NCI-H2081 (cell line): ENCODE measurements at regions not wholly inside any gene's neighbourhood (a gene's known extent, or its start where the extent isn't known, plus 50 kb on each side); places are given as distances from the start of the nearest gene placed in this dataset.
A peak's percentile ranks its signal among the peaks of the same experiment; 100 is the strongest.

Experiments used
- DNase-seq, 2 experiments: peaks; one replicate each; lab custom pipeline; 2025; lab: John Stamatoyannopoulos, UW

DNA sequence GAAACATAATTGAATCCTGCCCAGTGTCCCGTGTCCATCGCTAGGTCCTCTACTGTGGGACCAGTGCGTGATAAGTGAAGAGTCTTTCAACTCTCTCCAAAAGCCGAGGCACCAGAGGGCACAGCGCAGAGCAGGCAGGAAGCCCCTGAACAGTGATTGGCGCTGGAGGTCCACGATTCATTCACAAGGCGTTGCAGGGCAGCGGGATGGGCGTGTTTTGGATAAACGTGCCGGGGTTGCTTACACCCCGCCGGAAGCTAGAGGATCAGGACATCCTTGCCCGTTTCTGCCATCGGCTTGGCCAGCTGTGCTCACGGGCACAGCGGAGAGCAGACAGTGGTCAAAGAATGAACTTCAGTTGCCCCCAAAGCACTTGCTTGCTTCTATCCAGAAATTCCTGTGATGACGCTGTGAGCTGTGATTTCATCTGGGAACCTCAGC lies 86.0 kb upstream of the PFKP start:
- no peak for DNase-seq

DNA sequence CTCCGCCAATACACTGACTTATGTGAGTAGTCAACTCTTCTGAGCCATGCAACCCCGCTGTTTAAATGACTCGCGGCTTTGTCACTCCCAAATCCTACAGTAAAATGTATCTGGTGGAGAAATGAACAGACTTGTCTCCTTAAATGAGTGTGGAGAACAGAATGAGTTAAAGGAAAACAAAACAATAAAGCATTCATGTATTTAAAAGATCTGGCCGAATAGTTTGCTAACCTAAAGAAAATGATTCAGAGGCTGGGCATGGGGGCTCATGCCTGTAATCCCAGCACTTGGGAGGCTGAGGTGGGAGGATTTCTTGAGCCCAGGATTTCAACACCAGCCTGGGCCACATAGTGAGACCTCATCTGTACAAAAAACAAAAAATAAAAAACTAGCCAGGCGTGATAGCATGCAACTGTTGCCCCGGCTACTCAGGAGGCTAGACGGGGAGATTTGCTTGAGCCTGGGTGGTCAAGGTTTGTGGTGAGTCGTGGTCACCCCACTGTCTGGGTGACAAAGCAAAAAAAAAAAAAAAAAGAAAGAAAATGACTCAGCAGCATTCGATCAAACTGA lies 86.5 kb upstream of the PFKP start:
- DNase-seq: no peak

- DNase-seq: no peak
Observed at GRCh38 chr10:2980116-2980515, 87.2 kb upstream of the PFKP start.

DNA sequence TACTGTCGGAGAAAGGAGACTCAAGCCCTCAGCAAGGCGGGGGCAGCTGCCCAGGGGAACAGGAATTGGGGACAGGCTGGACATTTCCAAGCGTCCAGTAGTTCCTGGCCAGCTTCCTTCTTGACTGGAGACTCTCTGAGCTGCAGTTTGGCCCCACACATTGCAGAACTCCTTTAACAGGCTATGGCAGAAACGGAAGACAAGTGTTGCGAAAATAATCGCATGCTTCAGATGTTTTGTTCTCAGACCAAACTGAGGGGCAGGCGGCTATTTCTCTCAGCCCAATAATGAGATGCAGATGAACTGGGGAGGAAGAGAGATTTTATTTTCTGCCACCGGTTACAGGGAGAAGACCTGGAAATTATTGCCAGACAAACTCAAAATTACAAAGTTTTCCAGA lies 88.0 kb upstream of the PFKP start:
- no peak for DNase-seq

DNA sequence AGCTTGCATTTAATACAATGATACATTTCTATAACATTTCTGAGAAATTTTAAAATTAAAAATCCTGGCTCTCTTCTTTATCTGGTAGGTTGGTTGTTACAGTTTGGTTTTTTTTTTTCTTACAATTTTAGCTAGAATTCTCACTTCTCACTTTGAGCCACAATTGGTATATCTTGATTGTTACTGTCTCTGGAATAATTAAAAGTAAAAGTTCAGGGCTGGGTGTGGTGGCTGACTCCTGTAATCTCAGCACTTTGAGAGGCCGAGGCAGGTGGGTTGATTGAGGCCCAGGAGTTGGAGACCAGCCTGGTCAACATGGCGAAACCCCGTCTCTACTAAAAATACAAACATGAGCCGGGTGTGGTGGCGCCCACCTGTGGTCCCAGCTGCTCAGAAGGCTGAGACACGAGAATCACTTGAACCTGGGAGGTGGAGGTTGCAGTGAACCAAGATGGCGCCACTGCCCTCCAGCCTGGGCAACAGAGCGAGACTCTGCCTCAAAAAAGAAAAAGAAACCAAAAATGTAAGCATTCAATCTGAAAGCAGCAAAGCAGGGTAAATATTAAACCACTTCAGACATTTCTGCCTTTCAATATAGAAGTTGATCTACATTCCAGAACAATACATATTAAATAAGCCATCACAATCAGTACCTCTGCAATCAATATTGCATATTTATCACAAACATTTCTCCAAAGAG lies 88.6 kb upstream of the PFKP start:
- DNase-seq: no peak

DNA sequence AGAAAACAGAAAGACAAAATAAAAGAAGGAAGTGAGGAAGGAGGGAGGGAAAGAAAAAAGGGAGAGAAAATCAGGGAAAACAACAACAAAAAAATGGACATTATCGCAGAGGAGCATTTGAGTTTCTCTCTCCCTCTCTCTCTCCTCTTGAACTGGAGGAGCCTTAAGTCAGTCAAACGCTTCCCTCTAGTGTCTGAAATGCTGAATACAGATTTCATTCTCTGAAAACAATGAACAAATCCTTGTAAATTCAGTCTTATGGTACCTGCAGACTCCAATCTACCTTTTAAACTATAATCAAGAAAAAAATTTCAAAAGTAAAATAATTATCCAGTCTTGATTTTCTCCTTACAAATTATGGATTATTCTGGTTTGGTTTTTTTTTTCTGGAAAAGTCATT lies 89.2 kb upstream of the PFKP start:
- DNase-seq: peak; percentile 45 to 61

GRCh38 chr10:2974503-2975207 lies 92.7 kb upstream of the PFKP start:
- no peak for DNase-seq

GRCh38 chr10:2974083-2974482 lies 93.3 kb upstream of the PFKP start:
- no peak for DNase-seq

GRCh38 chr10:2972810-2973209 lies 94.5 kb upstream of the PFKP start:
- no peak for DNase-seq

DNA sequence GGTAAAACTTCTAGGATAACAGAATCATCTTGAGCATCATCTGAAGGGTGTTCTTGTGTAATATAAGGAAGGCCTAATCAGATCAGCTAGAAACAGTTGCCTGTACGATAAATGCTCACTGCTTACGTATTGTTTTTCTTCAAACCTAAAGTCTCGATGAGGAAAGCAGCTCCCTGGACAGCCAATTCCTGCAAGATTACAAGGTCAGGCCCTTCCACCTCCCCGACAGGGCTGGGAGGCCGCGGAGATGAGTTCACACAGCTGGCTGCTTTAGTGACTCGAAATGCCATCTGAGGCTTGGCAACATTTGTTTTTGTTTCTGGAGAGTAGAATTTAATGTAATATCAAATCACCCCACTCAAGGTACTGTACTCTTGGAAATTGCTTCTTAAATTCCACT lies 95.1 kb upstream of the PFKP start:
- no peak for DNase-seq

DNA sequence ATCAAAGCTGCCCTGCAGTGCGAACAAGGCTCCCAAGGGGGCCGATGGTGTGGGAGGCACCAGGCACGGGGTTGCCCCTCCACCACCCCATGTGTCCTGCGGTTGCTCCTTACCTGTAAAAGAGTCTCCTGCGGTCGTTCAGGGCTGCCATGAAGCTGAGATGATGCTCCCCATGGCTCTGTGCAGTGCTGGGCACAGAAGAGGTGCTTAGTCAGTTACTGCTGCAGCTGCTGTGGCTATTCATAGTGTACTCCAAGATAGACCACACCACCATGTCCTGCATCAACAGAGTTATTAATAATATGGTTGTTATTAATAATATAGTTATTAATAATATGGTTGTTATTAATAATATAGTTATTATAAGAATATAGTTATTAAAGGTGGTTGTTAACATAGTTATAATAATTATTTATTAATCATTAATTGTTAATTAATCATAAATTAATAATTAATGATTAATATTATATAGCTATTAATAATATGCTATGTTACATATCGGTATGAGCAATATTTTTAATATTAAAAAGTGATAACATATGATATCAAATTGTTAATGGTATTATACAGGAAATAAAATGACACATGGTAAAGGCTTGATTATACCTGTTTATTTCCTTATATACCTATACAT lies 97.0 kb upstream of the PFKP start:
- no peak for DNase-seq

DNA sequence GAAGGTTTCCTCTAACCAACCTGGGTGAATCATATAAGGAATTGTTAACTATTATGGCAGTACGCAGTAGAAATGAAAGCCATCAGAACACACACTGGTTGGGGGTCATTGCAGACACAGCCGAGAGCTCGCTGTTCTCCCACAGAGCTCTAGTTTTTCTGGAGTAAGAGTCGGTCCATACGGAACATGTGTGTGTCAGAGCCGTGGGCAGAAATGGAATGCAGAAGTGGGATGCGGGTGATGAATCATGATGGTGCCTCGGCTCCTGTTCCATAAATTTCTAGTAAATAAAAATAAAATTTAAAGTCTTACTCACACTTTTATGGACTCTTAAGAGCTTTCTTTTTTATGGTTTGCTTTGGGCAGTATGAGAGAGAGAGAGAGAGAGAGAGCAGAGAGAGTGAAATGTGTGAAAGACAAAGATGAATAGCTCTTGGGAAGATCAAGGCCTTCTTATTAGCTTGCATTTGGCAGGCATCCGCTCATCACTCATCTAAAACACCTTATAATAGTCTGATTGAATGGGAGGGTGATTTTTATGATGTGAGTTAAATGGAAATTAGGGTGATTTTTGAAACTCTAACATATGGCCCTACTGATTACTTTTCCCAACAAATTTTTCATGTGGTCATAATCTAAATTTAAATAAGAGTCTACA lies 98.8 kb upstream of the PFKP start:
- no peak for DNase-seq

DNA sequence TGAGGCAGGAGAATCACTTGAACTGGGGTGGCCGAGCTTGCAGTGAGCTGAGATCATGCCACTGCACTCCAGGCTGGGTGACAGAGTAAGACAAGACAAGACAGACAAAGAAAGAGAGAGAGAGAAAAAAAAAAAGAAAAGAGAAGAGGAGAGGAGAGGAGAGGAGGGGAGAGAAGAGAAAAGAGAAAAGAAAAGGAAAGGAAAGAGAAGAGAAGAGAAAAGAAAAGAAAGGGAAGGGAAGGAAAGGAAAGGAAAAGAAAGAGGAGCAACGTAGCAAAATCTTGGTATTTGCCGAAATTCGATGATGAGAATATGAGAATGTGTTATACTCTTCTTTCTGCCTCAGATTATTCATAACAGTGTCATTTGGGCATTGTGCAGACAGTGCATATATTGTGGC lies 101.2 kb upstream of the PFKP start:
- DNase-seq: no peak

DNA sequence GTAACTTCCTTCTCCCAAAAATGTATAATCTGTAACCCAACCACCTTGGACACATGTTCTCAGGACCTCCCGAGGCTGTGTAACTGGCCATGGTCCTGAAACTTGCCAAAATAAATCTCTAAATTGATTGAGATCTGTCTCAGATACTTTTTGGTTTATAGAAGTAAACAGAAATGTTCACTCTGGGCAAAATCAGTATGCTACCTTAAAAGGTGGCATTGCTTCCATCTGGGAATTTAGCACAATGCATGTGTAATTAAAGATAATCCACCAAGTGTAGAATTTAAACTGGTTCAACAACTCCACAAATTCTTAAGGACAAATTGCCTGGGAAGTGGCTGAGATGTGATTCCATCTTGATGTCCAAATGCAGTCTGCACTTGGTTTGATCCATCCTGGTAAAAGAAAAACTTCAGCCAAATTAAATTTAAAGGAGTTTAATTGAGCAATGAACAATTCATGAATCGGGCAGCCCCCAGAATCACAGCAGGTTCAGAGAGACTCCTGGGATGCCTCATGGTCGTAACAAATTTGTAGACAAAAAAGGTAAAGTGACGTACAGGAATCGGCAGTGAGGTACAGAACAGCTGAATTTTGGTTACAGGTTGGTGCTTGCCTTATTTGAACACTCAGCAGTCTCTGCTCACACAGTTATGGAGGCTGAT lies 102.6 kb upstream of the PFKP start:
- no peak for DNase-seq

DNA sequence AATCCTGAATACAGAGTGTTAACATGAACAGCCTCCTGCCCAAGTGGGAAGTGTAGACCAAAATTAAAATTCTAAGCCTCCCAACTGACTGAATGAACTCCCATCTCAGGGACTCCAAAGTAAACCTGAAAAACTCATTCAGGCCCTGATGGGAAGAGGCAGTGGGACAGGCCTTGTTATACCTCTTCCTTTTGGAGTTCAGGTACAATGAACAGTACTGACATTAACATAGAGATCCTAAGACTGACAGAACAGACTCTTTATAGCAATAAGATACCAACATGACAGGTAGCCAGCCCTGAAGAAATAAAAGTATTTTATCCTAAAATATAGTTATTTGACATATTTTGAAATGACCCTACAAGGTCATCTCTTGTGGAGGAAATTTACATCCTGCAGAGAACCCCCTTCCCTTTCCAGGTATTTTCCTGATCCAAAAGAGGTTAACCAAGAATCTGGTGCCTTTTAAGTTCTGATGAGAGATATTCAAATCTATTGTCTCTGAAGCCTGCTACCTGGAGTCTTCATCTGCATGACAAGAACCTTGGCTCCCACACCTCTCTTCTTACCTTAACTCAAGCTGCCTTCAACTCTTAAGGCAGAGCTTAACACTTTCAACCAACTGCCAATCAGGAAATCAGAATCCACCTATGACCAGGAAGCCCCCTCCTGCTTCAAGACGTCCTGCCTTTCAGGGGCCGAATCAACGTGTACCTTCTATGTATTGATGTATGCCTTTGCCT lies 103.3 kb upstream of the PFKP start:
- no peak for DNase-seq

DNA sequence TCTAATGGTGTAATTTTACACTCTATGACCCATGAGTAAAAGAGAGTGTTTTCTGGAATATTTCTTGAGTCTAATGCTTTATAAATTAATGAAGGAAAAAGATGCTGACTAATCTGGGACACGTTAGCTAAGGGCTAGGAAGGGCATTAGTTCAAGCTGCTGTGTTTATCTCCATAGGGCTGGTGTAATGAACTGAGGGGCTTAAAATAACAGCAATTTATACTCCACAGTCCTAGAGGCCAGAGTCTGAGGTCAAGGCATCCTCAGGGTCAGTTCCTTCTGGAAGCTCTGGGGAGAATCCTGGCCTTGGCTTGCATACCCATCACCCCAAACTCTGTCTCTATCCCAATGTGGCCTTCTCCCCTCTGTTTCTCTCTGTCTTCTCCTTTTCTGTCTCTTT lies 105.2 kb upstream of the PFKP start:
- no peak for DNase-seq

DNA sequence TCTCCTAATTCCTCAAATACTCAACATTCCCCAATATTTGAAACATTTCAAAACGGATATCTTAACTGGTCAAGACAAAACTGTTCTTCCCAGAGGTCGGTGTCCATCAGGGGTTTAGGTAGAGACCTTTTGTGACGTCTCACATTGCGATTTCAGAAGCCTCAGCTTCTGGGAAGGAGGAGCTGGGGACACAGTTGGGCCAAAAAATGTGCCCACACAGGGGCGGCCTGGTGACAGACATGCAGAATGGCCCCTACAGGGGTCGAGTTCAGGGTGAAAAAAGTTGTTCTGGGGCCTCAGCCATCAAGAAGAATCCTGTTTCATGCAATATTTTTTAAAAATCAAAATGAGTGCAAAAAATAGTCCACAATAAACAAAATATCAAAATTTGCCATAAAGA lies 108.7 kb upstream of the PFKP start:
- DNase-seq: no peak

DNA sequence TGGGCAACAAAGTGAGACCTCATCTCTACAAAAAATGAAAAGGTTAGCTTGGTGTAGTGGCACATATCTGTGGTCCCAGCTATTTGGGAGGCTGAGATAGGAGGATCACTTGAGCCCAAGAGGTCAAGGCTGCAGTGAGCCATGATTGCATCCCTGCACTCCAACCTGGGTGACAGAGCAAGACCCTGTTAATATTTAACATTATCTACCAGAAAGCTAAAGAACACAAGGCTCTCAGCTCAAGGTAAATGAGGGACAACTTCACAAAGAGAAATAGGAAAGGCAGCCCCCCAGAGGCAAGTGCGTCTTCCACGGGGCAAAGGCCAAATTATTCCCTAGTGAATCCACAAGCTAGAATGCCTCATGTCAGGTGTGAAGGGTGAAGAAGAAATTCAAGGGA lies 109.6 kb upstream of the PFKP start:
- DNase-seq: no peak

DNA sequence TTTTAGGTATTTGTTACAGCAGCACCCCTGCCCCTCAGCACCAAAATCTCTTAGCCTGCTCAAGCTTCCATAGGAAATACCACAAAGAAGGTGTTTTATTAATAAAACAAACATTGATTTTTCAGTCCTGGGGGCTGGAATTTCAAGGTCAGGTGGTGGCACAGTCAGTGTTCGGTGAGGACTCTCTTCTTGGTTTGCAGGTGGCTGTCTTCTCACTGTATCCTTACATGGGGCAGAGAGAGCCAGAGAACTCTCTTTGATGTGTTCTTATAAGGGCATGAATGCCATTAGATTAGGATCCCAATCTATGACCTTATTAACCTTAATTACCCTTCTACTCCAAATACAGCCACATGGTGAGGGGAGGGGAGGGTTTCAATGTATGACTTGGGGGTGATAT lies 112.3 kb upstream of the PFKP start:
- DNase-seq: no peak

DNA sequence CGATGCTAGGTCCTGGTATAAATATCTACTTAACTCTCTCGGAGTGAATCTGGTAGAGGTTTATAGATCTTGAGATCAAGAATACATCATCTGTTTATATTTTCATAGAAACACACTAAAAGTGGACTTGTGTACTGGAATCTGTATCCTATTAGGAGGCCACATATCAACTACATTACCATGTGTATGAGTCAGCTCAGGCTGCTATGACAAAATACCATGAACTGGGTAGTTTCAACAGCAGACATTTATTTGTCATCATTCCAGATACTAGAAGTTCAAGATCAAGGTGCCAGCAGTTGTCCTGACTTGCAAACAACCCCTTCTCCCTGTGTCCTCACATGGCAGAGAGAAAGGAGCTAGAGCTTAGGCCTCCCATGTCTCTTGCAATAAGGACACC lies 113.9 kb upstream of the PFKP start:
- DNase-seq: no peak

DNA sequence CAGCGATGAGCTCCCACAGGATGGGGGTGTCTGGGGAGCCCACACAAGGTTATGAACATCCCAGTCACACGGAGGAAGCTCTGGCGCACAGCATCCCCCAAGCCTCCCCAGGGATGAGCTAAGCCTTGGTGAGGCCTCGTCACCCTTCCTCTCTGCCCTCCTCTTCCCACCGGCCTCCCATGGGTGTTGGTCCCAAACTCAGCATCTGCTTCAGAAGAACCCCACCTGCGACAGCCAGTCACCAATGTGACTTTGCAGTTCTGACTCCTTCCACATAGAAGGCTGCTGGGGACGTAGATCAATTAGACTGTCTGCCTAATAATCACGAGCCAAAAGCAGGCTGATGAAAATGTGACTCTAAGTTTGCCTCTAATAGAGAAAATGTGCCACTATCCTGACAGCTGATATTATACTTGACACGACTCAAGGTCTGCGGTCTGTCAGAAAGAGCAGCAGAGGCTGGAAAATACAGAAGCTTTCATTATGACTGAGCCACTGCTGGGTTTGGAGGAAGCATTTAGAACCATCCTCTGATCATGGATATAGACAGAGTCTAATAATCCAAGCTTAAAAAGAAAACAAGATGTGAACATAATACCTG lies 116.0 kb upstream of the PFKP start:
- no peak for DNase-seq
